Nephron progenitor cell (in vitro differentiated cells): ENCODE measurements at regions not wholly inside any gene's neighbourhood (a gene's known extent, or its start where the extent isn't known, plus 50 kb on each side); places are given as distances from the start of the nearest gene placed in this dataset.

Experiments
- DNase-seq: peaks from one replicate; pipeline ENCODE4 v3.0.0; 2021
- H3K27ac Mint-ChIP-seq: 2 replicates; pipeline ENCODE4 v1.8.0; 2021; ENCODE audit warnings: mild to moderate bottlenecking, moderate library complexity, mixed read lengths
- H3K27me3 Mint-ChIP-seq: 2 replicates; pipeline ENCODE4 v1.8.0; 2021; ENCODE audit warnings: mild to moderate bottlenecking, low read depth, mixed read lengths; ENCODE audit not compliant: poor library complexity
- H3K36me3 Mint-ChIP-seq: 2 replicates; pipeline ENCODE4 v1.8.0; 2021; ENCODE audit warnings: low read depth, mixed read lengths
- H3K4me1 Mint-ChIP-seq: 2 replicates; pipeline ENCODE4 v1.8.0; 2021; ENCODE audit warnings: mixed read lengths
- H3K4me3 Mint-ChIP-seq: 2 replicates; pipeline ENCODE4 v1.8.0; 2021; ENCODE audit warnings: mild to moderate bottlenecking, moderate library complexity, mixed read lengths
- H3K9me3 Mint-ChIP-seq: 2 replicates; pipeline ENCODE4 v1.8.0; 2021; ENCODE audit warnings: mild to moderate bottlenecking, moderate library complexity, mixed read lengths
- TF ChIP-seq, protein P1 (sequence below): fragments of 200-600 bp; sonication (generic); IDR thresholded peaks from 2 replicates; pipeline ENCODE4 v1.5.0; 2021; ENCODE audit warnings: antibody characterized with exemption

DNA sequence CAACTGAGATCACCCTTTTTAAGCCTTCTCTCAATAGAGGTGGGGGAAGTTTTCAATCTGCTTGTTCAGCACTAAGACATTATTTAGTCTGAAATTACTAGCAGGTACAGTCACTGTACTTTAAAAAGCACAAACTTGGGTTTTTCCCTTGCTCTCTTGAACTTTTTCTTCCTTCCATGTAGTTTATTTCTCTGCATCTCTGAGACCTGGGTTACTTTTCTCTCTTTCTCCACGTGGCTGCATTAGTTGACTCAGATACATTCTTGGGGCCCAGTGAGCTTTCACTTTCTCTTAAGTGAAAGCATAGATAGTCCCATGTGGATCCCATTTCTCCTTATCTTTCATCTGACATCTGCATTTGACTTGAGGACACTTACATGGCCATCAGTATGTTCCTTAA lies 433.9 kb upstream of the MAP3K7 start:
- TF ChIP-seq, protein P1, sequence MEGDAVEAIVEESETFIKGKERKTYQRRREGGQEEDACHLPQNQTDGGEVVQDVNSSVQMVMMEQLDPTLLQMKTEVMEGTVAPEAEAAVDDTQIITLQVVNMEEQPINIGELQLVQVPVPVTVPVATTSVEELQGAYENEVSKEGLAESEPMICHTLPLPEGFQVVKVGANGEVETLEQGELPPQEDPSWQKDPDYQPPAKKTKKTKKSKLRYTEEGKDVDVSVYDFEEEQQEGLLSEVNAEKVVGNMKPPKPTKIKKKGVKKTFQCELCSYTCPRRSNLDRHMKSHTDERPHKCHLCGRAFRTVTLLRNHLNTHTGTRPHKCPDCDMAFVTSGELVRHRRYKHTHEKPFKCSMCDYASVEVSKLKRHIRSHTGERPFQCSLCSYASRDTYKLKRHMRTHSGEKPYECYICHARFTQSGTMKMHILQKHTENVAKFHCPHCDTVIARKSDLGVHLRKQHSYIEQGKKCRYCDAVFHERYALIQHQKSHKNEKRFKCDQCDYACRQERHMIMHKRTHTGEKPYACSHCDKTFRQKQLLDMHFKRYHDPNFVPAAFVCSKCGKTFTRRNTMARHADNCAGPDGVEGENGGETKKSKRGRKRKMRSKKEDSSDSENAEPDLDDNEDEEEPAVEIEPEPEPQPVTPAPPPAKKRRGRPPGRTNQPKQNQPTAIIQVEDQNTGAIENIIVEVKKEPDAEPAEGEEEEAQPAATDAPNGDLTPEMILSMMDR: no peak
- Mint-ChIP-seq H3K27me3 (peaks cover 4% of the 10 kb centered on the region), H3K27ac (no peak overlapping the region), H3K36me3 (no peaks in the 10 kb centered on the region), H3K9me3 (no peaks in the 10 kb centered on the region), H3K4me1 (peaks cover 10% of the 10 kb centered on the region), H3K4me3 (no peak overlapping the region)
- DNase-seq: no peak

DNA sequence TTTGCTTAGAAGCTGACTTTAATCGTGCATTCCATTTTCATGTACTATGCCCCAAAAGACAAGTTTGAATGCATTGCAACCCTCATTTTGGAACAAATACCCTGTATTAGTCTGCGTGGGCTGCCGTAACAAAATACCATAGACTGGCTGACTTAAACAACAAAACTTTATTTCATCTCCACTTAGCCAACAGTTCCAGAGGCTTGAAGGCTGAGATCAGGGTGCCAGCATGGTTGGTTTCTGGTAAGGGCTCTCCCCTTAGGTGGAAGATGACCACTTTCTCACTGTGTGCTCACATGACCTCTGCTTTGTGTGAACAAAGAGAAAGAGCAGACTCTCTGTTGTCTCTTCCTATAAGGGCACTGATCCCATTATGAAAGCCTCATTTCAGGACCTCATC lies 431.7 kb upstream of the MAP3K7 start:
- Mint-ChIP-seq H3K4me3 (no peak overlapping the region), H3K9me3 (no peaks in the 10 kb centered on the region), H3K27me3 (peaks cover 4% of the 10 kb centered on the region), H3K27ac (no peak overlapping the region), H3K4me1 (peaks cover 10% of the 10 kb centered on the region), H3K36me3 (no peaks in the 10 kb centered on the region)
- TF ChIP-seq, protein P1: no peak
- no peak for DNase-seq

DNA sequence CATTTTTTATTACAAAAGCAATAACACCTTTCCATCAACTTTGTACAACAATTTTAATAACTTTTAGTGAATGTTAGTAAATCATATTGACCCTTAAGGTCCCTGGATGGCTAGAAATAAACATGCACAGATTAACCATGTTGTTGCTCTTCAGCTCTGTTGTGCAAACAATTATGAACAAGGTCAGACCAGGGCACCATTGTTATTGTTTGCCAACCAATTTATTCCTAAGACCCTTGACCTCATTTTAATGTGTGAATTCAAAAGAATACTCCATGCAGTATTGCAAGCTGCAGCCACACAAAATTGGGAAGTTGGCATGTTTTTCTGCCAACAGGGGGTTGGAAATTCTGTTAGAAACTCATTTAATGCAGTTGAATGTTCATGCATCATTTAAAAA lies 426.6 kb upstream of the MAP3K7 start:
- Mint-ChIP-seq H3K4me3 (no peak overlapping the region), H3K27me3 (peaks cover 4% of the 10 kb centered on the region), H3K27ac (no peak overlapping the region), H3K9me3 (no peaks in the 10 kb centered on the region), H3K4me1 (peaks cover 6% of the 10 kb centered on the region), H3K36me3 (no peaks in the 10 kb centered on the region)
- no peak for DNase-seq
- TF ChIP-seq, protein P1: no peak

DNA sequence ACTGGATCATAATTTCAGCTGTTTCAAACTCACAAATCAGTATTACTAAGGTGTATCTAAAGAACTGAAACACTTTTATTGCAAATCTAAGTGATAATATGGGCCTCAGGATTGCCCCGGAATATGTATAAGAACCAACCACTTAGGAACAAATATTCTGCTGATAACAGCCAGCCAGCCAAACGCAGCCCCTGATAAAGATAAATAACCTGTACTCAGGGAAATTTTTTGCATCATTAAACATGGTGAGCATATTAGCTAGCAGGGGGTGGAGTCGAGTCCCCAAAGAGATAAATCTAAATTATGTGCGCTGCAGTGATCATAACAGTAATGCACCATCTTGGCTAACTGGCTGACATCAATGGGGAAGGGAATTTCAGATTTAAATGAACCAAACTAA lies 410.2 kb upstream of the MAP3K7 start:
- no peak for DNase-seq
- no peaks in the 10 kb centered on the region for H3K9me3 Mint-ChIP-seq
- H3K4me3 Mint-ChIP-seq: no peak overlapping the region
- H3K27ac Mint-ChIP-seq: no peak overlapping the region
- H3K27me3 Mint-ChIP-seq: no peaks in the 10 kb centered on the region
- TF ChIP-seq, protein P1: no peak
- H3K36me3 Mint-ChIP-seq: no peaks in the 10 kb centered on the region
- H3K4me1 Mint-ChIP-seq: peaks cover 6% of the 10 kb centered on the region

DNA sequence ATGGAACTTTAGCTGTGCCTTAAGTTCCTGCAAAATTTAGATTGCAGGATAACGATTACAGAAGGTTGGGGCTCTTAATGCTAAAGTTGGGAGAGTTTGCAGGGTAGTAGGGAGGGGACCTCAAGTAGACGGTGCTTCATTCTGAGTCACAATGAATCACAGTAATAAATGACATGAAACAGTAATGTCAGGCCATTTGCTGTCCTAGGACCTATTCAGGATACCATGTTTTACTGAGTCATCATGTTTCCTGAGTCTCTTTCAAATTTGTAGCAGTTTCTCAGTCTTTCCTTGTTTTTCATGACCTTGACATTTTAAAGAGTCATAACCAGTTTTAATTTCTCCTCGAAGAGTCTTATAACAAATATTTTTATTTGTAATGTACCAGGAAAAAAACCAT lies 406.9 kb upstream of the MAP3K7 start:
- Mint-ChIP-seq H3K36me3 (no peaks in the 10 kb centered on the region), H3K27me3 (no peaks in the 10 kb centered on the region), H3K4me1 (peaks cover 7% of the 10 kb centered on the region), H3K27ac (no peak overlapping the region), H3K9me3 (no peaks in the 10 kb centered on the region), H3K4me3 (no peak overlapping the region)
- DNase-seq: no peak
- TF ChIP-seq, protein P1: no peak

DNA sequence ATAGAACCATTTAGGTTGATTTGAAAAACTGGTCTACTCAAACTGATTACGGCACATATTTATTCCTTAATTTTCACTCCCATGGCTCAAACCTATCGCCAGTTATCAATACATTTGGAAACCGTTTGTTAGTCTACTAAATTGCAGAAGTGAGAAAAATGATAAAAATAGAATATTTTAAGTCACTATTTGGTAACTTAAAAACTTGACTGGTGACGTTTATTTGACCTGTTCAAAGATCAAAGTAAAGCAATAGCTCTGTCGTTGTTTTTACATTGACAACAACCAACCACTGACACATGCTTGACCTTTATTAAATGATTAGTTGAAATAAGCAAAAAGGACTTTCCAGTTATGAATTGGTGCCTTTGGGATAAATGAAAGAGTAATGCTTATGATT lies 402.9 kb upstream of the MAP3K7 start:
- DNase-seq: no peak
- TF ChIP-seq, protein P1: no peak
- H3K9me3 Mint-ChIP-seq: no peaks in the 10 kb centered on the region
- H3K4me1 Mint-ChIP-seq: peaks cover 7% of the 10 kb centered on the region
- H3K27me3 Mint-ChIP-seq: no peaks in the 10 kb centered on the region
- H3K27ac Mint-ChIP-seq: no peak overlapping the region
- H3K4me3 Mint-ChIP-seq: no peak overlapping the region
- no peaks in the 10 kb centered on the region for H3K36me3 Mint-ChIP-seq
